ENCODE measurements at regions not wholly inside any gene's neighbourhood (a gene's known extent, or its start where the extent isn't known, plus 50 kb on each side); places are given as distances from the start of the nearest gene placed in this dataset.
"Not testable (repeated sequence)": the region's sequence is repeated elsewhere in the genome, so short reads cannot be mapped to it uniquely, and the experiment has no call there.

GRCh38 chr7:52775876-52776275 lies 259.6 kb upstream of the POM121L12 start:
- no peak for DNase-seq

GRCh38 chr7:52771177-52771576 lies 264.3 kb upstream of the POM121L12 start:
- DNase-seq = no peak

- DNase-seq = no peak
Observed at GRCh38 chr7:52764492-52765169, 270.8 kb upstream of the POM121L12 start.

GRCh38 chr7:52758356-52758755 lies 277.1 kb upstream of the POM121L12 start:
- no peak for DNase-seq

GRCh38 chr7:52753855-52754254 lies 281.6 kb upstream of the POM121L12 start:
- no peak for DNase-seq

GRCh38 chr7:52752891-52753290 lies 282.5 kb upstream of the POM121L12 start:
- DNase-seq = no peak

GRCh38 chr7:52749880-52750279 lies 285.6 kb upstream of the POM121L12 start:
- DNase-seq = no peak

GRCh38 chr7:52747817-52748216 lies 287.6 kb upstream of the POM121L12 start:
- DNase-seq = no peak

GRCh38 chr7:52741670-52742290 lies 293.7 kb upstream of the POM121L12 start:
- DNase-seq = no peak

- no peak for DNase-seq
Observed at GRCh38 chr7:52735656-52736055, 299.8 kb upstream of the POM121L12 start.

GRCh38 chr7:52728683-52729082 lies 306.8 kb upstream of the POM121L12 start:
- not testable (repeated sequence) for DNase-seq

- DNase-seq = no peak
Observed at GRCh38 chr7:52727632-52728031, 307.8 kb upstream of the POM121L12 start.

GRCh38 chr7:52726986-52727385 lies 308.4 kb upstream of the POM121L12 start:
- no peak for DNase-seq

- DNase-seq = no peak
Observed at GRCh38 chr7:52726493-52726892, 308.9 kb upstream of the POM121L12 start.

- DNase-seq = no peak
Observed at GRCh38 chr7:52723606-52724005, 311.8 kb upstream of the POM121L12 start.

GRCh38 chr7:52720856-52721255 lies 314.6 kb upstream of the POM121L12 start:
- DNase-seq = no peak

- no peak for DNase-seq
Observed at GRCh38 chr7:52719677-52720076, 315.8 kb upstream of the POM121L12 start.

GRCh38 chr7:52715701-52716100 lies 319.7 kb upstream of the POM121L12 start:
- no peak for DNase-seq

GRCh38 chr7:52712938-52713337 lies 322.5 kb upstream of the POM121L12 start:
- no peak for DNase-seq

- no peak for DNase-seq
Observed at GRCh38 chr7:52711951-52712350, 323.5 kb upstream of the POM121L12 start.

- DNase-seq = no peak
Observed at GRCh38 chr7:52708846-52709245, 326.6 kb upstream of the POM121L12 start.

GRCh38 chr7:52705768-52706167 lies 329.7 kb upstream of the POM121L12 start:
- DNase-seq = no peak

- DNase-seq = no peak
Observed at GRCh38 chr7:52700349-52700748, 335.1 kb upstream of the POM121L12 start.

GRCh38 chr7:52695973-52696595 lies 339.3 kb upstream of the POM121L12 start:
- no peak for DNase-seq
